NCI-H2081 (cell line): ENCODE measurements at regions not wholly inside any gene's neighbourhood (a gene's known extent, or its start where the extent isn't known, plus 50 kb on each side); places are given as distances from the start of the nearest gene placed in this dataset.

ENCODE experiments used
- DNase-seq, 2 experiments: peaks; one replicate each; lab custom pipeline; 2025; lab: John Stamatoyannopoulos, UW

DNA sequence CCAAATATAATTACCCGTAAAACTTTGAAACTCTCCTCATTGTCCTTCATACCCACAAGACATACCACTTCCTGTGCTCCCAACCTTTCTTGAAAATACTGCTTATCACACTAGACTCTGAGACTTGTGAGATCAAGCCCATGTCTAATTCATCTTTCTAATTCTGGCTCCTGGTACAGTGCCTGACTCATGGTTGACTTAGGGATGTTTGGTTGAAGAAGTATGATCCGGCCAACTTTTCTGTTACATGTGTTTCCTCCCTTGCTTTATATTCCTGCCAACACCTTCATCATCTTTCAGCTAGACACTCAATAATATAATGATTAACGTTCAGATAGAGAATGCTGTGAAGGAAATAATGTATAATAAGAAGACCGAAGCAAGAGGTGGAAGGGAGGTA lies 58.2 kb downstream of the MEX3B start:
- DNase-seq, result no peak

DNA sequence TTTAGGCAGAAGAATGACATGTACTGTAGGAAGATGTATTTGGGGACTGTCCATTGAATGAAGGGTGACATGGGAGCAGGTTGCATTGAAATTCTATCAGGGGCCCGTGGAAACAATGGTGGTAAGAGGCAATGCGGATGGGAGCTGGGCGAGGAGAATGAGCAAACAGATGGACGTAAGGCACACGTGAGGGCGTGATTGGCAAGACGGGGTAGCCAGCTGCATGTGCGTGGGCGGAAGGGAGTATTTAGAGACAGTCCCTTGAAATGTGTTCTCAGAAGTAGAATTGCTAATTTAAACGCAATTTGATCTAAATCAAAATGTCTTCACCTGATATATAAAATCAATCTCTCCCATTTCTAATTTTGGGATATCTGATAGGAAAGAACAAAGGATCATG lies 62.3 kb downstream of the MEX3B start:
- no peak for DNase-seq

DNA sequence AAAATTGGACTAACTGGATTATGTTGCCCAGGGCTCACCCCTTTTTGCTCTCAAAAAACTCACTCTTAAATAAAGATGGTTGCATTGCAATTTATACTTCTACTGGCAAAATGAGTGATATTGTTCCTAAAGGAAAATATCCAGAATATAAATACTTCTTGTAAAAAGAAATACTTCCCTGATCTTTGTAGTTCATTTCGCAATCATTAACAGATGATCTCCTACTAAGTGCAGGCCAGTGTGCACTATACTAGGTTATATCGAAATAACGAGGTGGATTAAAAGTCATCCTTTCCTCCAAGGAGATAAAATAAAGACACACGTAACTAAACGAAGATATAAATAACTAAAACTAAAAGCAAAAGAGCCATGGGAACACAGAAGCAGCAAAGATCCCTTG lies 63.0 kb downstream of the MEX3B start:
- DNase-seq, result no peak

DNA sequence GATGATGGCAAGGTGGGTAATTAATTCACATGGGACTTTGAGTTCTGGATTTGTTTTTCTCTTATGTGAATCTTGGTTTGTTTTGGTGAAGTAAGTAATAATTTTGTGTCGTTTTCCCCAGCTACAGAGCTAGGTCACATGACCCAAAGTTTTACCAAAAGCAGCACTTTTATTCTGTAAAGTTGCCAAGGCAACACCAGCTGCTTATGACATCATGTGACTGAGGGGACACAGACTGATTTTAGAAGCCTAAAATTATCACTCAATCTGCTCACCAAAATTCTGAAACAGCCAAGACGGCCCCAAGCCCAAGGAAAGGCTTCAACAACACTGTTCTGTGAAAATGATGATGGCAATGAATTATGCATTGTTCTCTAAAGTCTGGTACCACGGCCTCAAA lies 63.9 kb downstream of the MEX3B start:
- DNase-seq, result no peak

DNA sequence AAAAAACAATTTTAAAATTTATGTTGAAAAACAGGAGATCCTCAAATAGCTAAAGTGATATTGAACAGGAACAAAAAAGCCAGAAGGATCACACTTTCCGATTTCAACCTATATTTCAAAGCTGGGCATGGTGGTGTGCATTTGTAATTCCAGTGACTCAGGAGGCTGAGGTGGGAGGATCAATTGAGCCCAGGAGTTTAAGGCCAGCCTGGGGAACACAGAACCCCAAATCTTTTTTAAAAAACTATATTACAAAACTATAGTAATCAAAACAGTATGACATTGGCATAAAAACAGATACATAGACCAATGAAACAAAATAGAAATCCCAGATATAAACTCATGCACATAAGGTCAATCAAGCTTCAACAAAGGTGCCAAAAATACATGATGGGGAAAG lies 68.4 kb downstream of the MEX3B start:
- DNase-seq, result no peak

DNA sequence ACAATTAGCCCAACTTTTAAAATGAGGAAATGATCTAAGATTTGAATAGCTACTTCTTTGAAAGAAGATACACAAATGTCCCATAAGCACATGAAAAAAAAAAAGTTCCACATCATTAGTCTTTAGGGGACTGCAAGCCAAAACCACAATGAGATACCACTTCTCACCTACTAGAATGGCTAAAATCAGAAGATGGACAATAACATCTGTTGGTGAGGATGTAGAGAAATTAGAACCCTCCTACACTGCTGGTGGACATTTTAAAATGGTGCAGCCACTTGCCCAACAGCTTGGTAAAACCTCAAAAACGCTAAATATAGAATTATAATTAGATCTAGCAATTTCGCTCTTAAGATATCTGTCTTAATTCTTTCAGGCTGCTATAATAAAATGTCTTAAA lies 77.1 kb downstream of the MEX3B start:
- DNase-seq, result no peak

DNA sequence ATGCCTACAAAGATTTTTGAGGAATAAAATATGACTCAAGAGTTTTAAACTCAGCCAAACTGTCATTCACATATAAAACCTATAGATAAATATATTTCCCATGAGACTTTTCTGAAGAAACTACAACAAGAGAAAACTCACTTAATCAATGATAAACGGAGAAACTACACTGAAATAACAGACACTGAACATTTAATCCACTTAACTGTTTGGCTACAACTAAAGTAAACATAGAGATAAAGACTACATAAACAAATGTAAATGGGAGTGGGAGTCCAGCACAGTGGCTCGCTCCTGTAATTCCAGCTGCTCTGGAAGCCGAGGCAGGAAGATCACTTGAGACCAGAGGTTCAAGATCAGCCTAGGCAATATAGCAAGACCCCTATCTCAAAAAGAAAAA lies 79.2 kb downstream of the MEX3B start:
- DNase-seq, result no peak

DNA sequence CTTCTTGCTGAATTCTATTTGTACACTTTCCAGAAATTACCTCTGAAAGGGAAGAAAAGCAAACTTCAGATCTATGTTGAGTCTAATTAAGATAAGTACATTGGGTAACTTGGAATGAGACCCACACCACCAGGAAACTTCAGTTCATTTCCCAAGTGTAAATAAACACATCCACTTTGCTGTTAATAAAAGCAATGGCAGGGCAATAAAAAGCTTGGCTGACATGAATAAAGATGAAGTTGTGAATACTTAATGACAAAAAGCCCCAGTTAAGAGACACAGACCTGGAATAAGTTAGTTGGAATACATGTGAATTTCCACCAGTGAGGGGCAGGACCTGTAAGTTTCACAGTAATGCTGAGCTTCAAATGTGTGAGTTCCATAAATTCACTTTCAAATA lies 83.3 kb downstream of the MEX3B start:
- no peak for DNase-seq

DNA sequence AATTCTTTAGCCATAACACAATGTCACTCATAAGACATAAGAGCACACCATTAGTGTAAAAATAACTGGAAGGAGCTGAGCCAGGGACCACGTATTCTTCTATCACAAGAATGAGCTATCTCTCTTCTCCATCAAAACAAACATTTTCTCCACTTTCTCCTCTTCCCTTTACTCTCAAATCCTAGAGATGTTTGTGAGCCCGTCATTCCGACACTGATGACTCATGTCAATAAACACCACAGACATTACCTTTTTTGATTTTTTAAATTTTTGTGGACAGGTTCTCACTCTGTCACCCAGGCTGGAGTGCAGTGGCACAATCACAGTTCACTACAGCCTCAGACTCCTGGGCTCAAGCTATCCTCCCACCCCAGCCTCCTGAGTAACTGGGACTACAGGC lies 86.6 kb downstream of the MEX3B start:
- no peak for DNase-seq

DNA sequence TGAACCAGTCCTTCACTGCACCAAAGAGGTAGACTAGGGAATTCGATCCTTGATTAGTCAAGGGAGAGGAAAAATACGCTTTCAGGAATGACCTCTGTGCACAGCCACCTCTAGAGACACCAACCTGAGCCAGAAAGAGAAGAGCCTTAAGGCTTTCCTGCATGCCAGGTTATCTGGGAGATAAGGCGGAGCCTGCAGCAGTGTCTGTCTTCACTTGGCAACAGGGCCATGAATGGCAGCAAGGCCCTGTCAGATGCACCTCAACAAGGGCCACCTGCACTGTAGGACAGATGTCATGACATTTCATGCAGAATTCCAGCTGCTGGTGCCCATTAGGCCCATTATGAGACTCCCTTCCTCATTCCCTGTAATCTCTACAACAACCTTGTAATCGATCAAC lies 88.1 kb downstream of the MEX3B start:
- DNase-seq, result no peak

DNA sequence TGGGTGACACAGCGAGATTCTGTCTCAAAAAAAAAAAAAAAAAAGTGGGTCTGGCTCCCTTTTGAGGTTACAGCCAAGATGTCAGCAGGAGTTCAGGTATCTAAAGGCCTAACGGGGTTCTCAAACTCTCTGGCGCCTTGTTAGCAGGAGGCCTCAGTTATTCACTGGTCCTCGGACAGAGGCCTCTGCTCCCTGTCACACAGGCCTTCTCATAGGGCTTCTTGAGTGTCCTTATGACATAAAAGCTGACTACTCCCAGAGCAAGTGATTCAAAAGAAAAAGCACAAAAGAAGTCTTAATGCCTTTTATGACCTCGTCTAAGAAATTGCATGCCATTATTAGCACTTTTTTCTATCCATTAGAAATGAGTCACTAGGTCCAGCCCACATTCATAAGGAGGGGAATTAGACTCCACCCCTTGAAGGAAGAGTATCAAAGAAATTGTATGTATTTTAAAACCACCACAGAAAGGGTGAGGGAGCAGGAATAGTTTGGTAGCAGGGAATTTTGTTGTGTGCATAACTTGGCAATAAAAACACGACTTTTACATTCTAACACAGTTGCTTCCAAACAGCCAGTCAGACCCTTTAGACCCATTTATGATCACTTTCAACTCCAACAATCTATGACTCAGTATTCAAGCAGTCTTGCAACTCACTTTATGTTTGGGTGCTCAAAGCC lies 90.3 kb downstream of the MEX3B start:
- no peak for DNase-seq

DNA sequence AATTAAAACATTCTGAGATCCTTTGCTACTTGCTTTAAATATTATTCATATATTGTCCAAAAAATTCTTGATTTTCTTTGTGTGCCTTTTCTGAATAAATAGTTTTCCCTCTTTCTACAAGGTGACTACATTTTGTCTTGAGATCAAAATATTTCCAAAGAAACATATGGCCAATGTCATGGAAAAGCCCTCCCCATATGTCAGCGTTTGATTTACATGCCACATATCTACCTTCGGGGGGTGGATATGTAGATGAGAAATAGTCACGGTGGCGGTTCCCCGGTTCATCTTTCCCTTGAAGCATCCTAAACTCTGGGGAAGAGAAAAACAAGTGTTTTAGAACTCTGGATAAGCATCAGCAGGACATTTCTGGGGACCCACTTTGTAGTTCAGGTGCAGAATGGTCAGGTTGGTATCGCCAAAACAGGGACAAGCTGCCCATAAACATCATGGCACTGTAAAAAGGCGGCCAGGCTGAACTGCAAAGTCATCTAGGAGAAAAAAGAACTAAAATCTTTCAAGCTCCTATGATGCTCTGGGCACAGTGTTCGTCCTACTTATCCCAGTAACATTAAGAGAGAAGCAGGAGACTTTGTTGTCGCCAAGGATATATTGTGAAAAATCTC lies 91.5 kb downstream of the MEX3B start:
- no peak for DNase-seq

DNA sequence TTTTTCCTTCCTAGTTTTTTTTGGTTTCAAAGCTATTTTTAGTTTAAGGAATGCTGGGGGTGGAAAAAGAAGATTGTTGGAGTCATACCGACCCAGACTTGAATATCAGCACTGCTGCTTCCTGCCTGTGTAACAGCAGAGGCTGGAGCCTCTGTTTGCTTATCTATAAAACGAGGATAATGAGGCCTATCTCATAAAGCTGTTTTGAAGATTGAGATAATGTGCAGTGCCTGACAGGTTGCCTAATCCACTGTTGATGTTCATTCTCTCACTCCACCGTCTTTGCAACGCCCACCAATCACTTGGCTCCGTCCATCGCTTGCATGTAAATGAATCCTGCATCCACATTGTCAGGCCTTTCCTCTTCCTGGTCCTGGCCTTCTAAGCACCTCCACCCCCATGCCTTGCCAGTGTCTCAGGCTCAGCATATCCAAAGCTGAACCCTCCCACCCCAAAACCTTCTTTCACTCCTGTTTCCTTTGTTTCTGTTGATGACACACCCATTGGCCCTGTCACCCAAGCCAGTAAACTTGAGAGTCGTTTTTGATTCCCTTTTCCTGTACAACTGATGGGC lies 94.9 kb downstream of the MEX3B start:
- peak; percentile 10 to 50 for DNase-seq

DNA sequence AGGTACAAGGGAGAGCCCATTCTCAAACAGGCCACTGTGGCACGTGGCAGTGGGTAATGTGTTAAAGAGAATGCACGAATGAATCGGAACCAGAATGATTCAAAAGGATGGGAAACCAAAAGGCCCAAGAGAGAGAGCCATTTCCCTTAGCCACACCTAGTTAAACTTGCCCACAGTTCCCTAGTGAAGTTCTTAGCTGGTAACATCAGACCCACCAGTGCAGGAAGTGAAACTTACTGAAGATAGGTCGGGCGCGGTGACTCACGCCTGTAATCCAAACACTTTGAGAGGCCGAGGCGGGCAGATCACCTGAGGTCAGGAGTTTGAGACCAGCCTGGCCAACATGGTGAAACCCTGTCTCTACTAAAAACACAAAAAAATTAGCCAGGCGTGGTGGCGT lies 97.1 kb downstream of the MEX3B start:
- no peak for DNase-seq

DNA sequence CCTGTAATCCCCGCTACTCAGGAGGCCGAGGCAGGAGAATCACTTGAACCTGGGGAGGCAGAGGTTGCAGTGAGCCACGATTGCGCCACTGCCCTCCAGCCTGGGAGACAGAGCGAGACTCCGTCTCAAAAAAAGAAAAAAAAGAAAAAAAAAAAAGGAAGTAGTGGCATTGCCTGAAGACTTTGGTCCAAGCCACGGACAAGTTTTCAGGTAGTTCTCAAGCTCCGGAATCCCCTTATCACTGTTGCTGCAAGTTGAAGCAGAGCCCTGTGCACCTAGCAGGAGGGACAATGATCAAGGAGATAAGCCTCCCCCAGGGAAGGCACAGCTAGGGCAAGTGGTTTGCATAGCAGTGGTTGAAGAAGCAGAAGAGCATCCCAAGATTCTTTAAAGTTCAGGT lies 97.6 kb downstream of the MEX3B start:
- no peak for DNase-seq

DNA sequence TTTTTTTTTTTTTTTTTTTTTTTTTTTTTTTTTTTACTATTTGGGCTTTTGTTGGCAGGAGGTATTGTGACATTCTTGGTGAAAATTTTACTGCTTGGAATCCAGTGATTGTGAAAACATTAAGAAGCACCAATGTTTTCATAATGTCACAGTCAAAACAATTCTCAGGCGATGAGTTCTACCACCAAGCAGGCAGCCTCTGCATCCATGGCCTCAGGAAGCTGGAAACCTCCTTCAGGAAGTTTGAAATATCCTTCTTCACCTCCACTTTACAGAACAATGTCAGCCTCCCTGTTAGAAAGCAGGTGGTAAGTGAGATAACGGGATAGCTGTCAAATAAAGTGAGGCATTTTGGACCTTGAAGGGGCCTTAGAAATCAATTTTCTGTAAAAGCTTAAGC lies 98.3 kb downstream of the MEX3B start:
- no peak for DNase-seq

DNA sequence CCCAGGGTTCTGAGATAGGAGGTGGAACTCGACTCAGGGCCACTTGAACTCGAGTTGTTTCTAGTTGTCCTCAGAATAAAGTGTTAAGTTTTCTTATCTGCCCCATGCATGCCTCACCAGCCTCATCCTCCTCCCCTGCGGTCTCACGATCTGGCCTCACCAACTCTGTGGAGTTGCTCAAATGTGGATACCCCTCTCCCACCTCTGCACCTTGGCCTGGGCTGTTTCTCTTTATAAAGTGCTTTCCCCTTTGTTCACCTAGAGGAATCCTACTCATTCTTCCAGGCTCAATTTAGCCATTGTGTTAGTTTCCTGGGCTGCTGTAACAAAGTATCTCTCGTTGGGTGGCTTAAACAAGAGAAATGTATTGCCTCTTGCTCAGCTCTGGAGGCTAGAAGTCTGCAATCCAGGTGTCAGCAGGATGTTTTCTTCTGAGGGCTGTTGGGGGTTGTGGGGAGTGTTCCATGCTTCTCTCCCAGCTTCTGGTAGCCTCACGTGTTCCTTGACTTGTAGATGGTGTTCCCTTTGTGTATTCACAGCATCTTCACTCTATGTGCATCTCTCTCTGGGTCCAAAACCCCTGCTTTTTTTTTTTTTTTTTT lies 100.7 kb downstream of the MEX3B start:
- DNase-seq, result no peak

DNA sequence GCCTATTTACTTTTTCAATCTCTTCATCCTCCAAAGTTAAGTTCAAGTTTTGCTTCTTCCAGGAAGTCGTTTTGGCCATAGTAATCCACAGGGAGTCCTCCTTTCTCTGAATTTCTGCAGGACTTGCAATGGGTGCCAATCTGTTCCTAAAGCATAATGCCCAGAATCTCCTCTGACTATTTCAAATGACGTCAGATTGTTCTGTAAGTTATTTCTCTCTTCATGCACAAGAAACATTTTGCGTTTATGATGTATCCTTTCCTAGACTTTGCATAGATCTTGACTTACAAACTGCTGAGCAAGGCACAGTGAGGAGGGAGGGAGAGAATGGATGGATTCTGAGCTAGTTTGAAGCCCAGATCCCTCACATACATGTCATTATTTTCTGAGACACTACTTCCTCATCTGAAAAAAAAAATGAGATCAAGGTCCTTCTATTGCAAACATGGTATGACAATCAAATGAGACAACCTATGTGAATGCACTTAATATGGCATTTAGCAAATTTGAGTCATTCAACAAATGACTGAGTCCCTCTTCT lies 103.1 kb downstream of the MEX3B start:
- DNase-seq, result no peak

DNA sequence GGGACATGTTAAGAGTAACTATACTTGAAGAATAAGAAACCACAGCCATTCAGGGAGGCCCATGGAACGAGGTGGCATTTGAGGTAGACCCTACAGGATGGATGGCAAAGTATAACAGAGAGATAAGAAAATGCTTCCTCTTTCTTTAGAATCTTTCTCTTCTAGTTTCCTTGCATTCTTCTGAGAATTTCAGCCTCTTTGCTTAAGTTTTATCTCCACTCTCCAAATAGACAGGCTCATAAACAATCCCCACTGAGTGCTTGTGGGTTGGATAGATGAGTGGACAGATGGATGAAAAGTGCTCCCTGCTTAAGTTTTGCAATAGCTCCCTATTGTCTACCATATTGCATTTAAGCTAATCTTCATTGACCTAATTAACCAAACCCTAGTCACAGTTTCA lies 103.7 kb downstream of the MEX3B start:
- no peak for DNase-seq

DNA sequence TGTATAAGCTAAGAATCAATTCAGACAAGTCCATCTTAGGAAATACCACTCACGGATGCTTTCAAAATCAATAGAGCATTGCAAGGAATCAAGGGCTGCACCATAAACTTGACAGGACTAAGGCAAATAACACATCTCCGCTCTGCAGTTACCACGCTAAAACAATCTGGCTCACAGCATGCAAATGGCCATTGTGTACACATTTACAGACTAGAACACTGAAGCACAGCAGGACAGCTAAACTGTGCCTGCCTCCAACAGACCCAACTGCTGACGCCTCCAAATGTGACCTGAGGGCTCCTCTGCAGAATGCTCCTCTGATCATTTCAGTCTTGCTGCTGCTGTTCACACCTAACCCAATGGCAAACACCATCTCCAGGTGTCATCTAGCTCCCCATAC lies 104.3 kb downstream of the MEX3B start:
- peak; percentile 63 to 94 for DNase-seq

DNA sequence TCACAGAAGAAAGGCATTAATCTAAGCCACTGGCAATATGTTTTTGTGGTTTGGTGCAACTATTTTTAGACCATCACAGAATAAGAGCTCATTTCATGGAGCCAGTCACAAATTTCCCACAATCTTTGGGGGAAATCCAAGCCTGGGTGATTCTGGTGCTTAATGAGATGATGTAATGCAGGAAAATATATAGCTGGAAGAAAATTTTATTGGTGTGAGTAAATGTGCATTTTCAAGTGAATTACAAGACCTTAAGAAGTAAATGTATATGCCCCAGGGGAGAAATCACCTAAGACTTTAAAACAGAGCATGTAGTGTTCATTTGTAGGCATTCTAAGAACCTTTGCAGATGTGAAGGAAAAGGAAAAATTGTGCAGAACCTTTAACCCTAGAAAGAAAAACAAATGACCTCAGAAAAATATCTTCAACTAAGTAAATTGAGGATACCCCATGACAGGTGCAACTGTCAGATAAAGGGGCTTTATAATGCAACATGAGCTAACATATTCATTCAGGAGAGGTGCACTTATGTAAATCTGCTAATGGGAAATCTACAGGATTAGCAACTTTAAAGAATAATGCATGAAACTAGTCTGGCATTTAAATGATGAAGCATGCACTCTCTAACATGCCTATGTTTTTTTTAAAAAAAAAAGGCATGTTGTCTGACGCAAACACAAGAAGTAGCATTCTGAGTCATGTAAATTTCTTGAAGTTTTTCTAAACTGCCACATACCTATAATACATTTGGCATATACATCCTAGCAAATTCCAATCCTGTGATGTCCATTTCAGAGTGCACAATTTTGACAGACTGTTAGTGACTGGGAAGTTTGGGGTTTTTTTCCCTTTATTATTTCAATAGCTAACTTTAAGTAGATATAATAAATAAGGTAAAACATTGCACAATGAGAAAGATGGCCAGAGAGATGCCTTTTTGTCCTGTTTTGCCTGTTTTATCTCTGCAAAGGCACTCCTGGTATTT lies 105.1 kb downstream of the MEX3B start:
- no peak for DNase-seq
